ENCODE measurements at regions not wholly inside any gene's neighbourhood (a gene's known extent, or its start where the extent isn't known, plus 50 kb on each side); places are given as distances from the start of the nearest gene placed in this dataset.

- no peak for TF ChIP-seq ZC3H11A (IDR thresholded peaks at IDR 0.05)
These were observed 146.8 kb upstream of the SLC38A2 start (continued) for GRCh38 chr12:46519407-46519806.

- ATAC-seq (no peak), FAIRE-seq (no peak), DNase-seq (ENCODE audit: low read depth in 1 of 2, low spot score in 1 of 2) (no peak)
- TF ChIP-seq ATOH8 (CRISPR knock-in tag; IDR thresholded peaks at IDR 0.05; ENCODE audit: low read depth), result no peak
- TF ChIP-seq HOXB5 (CRISPR knock-in tag; IDR thresholded peaks at IDR 0.05), result no peak
- TF ChIP-seq CBX2 (IDR thresholded peaks at IDR 0.05; ENCODE audit: borderline replicate concordance, low read depth), result no peak
- no peak for TF ChIP-seq CHD2 (IDR thresholded peaks at IDR 0.05; ENCODE audit: low read length, partially characterized antibody)
- no peak for TF ChIP-seq HOXB13 (CRISPR knock-in tag; IDR thresholded peaks at IDR 0.05; ENCODE audit: low read depth)
- no peak for TF ChIP-seq ZSCAN20 (CRISPR knock-in tag; IDR thresholded peaks at IDR 0.05)
- no peak for TF ChIP-seq FOXS1 (CRISPR knock-in tag; IDR thresholded peaks at IDR 0.05)
- TF ChIP-seq SMC3 (IDR thresholded peaks at IDR 0.05), result no peak
- TF ChIP-seq FOSB (CRISPR knock-in tag; IDR thresholded peaks at IDR 0.05), result no peak
- TF ChIP-seq USF2 (IDR thresholded peaks at IDR 0.05), result no peak
- Histone ChIP-seq H3K4me3 (no peak overlapping the region), H3K4me1 (peaks cover 21% of the 10 kb centered on the region), H3K4me2 (no peak overlapping the region), H3K9me3 (peaks cover 26% of the 10 kb centered on the region; the same call in 2 of the 3 replicates), H3K27ac (no peak overlapping the region)
- POLR2A ChIA-PET, result no interaction called here
- CTCF ChIA-PET, result no interaction called here
- 80% methylated on average over 3 of the region's 3 CpGs for WGBS (ENCODE audit: missing lambda C conversion rate)
These were observed 146.2 kb upstream of the SLC38A2 start for GRCh38 chr12:46518729-46519128.

- TF ChIP-seq TFCP2L1 (CRISPR knock-in tag; IDR thresholded peaks at IDR 0.05) (no peak), ZNF302 (CRISPR knock-in tag; IDR thresholded peaks at IDR 0.05) (no peak), BCL3 (IDR thresholded peaks at IDR 0.05) (no peak), HES2 (IDR thresholded peaks at IDR 0.05) (no peak), REST (IDR thresholded peaks at IDR 0.05) (no peak), GATA3 (IDR thresholded peaks at IDR 0.05; ENCODE audit: borderline replicate concordance) (no peak), FOXS1 (CRISPR knock-in tag; IDR thresholded peaks at IDR 0.05) (no peak), TP53 (CRISPR knock-in tag; IDR thresholded peaks at IDR 0.05) (no peak), RCOR1 (IDR thresholded peaks at IDR 0.05; ENCODE audit: low read depth, low read length) (no peak), MAZ (IDR thresholded peaks at IDR 0.05; ENCODE audit: borderline replicate concordance, low read depth, low read length) (no peak), CTCF (IDR thresholded peaks at IDR 0.05) (no peak), ZC3H11A (IDR thresholded peaks at IDR 0.05) (no peak), RARB (CRISPR knock-in tag; IDR thresholded peaks at IDR 0.05) (no peak), KDM5A (IDR thresholded peaks at IDR 0.05) (no peak), CEBPB (IDR thresholded peaks at IDR 0.05) (no peak)
- FAIRE-seq (no peak), ATAC-seq (no peak), DNase-seq (ENCODE audit: low read depth in 1 of 2, low spot score in 1 of 2) (no peak)
- Histone ChIP-seq H3K27ac (no peak overlapping the region), H3K4me1 (peaks cover 15% of the 10 kb centered on the region), H3K9me3 (peaks cover 32% of the 10 kb centered on the region; the same call in 2 of the 3 replicates), H3K4me2 (no peak overlapping the region), H3K4me3 (no peak overlapping the region)
- ChIA-PET POLR2A (no interaction called here), CTCF (no interaction called here)
These were observed 145.6 kb upstream of the SLC38A2 start for GRCh38 chr12:46518169-46518568.

Data from A549 (cell line).